ENCODE measurements at regions not wholly inside any gene's neighbourhood (a gene's known extent, or its start where the extent isn't known, plus 50 kb on each side); places are given as distances from the start of the nearest gene placed in this dataset.
"Not testable (repeated sequence)": the region's sequence is repeated elsewhere in the genome, so short reads cannot be mapped to it uniquely, and the experiment has no call there.

DNA sequence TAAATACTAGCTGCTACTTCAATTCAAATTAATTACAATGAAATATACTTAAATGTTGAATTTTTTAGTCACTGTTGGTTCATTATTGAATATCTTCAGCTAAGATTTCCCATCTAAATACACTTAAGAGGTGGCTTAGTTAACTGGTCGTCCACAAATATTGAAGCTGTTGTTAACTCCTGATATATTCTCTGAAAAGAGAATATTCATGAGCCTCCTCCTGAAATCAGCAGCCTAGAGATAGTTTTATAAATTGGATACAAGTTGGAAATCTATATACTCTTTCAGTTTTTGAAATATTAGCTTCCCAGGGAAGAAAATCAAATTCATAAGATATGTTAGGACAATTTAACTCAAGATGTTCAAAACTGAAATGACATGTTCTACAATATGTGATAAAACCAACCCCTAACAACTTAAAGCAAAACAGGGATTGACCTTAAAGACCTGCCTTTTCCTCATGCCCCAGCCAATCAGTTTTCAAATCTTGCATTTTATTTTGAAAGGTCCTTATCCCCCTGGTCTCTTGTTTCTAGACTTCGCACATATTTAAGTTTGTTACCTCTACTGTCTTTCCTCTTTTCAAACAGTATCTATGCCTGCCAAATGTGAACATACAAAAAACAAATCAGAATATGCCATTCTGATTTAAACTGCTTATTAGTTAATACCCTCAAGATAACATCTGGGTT, 2784.9 kb downstream of the RPIA start:
- H3K9me3 ChIP-seq; H3K36me3 ChIP-seq; intact Hi-C loops (cut with DNase I); H3K27ac ChIP-seq; DNase-seq (ENCODE audit: low spot score in 2 of 2); H3K4me3 ChIP-seq: not testable (repeated sequence)
- Histone ChIP-seq H3K27me3 (peaks cover 15% of the 10 kb centered on the region), H3K4me1 (peaks cover 0 to 14% of the 10 kb centered on the region in 2 donors)

DNA sequence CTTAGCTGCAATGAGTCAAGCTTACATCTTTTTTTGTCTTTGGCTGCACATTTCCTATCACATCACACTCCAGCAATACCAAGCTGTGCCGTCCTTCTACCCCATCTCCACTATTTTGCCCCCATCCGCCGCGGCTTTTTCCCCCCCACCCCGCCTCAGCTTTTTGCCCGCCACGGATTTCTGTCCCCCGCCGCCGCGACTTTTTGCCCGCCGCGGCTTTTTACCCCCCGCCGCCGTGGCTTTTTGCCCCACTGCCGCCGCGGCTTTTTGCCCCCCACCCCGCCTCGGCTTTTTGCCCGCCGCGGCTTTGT, 2785.4 kb downstream of the RPIA start:
- H3K9me3 ChIP-seq; H3K4me3 ChIP-seq; DNase-seq (ENCODE audit: low spot score in 2 of 2); H3K27ac ChIP-seq; intact Hi-C loops (cut with DNase I); H3K36me3 ChIP-seq: not testable (repeated sequence)
- Histone ChIP-seq H3K27me3 (peaks cover 15% of the 10 kb centered on the region), H3K4me1 (peaks cover 0 to 14% of the 10 kb centered on the region in 2 donors)

DNA sequence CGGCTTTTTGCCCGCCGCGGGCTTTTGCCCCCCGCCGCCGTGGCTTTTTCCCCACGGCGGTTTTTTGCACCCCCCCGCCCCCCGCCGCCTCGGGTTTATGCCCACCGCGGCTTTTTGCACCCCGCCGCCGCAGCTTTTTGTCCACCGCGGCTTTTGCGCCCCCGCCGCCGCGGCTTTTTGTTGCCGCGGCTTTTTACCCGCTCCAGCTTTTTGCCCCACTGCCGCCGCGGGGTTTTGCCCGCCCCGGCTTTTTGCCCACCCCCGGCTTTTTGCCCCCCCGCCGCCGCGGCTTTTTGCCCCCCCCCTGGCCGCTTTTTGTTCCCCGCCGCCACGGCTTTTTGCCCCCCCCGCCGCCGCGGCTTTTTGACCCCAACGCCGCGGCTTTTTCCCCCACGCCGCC, 2785.8 kb downstream of the RPIA start:
- intact Hi-C loops (cut with DNase I); DNase-seq (ENCODE audit: low spot score in 2 of 2); H3K36me3 ChIP-seq; H3K27ac ChIP-seq; H3K9me3 ChIP-seq: not testable (repeated sequence)
- H3K4me1 ChIP-seq, result peaks cover 0 to 14% of the 10 kb centered on the region in 2 donors
- H3K4me3 ChIP-seq, result peak overlapping the region; percentile 40 to 50
- peaks cover 15% of the 10 kb centered on the region for H3K27me3 ChIP-seq

DNA sequence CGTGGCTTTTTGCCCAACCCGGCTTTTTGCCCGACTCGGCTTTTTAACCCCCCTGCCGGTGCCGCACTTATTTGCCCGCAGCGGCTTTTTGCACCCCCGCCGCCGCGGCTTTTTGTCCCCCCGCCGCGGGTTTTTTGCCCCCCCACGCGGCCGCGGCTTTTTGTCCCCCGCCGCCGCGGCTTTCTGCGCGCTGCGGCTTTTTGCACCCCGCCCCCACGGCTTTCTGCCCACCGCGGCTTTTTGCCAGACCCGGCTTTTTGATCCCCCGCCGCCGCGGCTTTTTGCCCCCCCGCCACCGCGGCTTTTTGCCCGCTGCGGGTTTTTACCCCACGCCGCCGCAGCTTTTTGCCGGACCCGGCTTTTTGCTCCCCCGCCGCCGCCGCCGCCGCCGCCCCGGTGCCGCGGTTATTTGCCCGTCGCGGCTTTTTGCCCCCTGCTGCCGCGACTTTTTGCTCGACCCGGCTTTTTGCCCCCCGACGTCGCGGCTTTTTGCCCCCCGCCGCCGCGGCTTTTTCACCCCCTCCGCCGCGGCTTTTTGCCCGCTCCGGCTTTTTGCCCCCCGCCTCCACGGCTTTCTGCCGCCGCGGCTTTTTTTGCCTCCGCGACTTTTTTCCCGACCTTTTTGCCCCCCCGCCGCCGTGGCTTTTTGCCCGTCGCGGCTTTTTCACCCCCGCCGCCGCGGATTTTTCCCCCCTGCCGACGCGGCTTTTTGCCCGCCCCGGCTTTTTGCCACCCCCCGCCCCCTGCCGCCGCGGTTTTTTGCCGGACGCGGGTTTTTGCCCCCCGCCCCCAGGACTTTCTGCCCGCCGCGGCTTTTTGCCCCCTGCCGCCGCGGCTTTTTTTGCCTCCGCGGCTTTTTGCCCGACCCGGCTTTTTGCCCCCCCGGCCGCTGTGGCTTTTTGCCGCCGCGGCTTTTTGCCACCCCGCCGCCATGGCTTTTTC, 2786.5 kb downstream of the RPIA start:
- TF ChIP-seq, protein P1, sequence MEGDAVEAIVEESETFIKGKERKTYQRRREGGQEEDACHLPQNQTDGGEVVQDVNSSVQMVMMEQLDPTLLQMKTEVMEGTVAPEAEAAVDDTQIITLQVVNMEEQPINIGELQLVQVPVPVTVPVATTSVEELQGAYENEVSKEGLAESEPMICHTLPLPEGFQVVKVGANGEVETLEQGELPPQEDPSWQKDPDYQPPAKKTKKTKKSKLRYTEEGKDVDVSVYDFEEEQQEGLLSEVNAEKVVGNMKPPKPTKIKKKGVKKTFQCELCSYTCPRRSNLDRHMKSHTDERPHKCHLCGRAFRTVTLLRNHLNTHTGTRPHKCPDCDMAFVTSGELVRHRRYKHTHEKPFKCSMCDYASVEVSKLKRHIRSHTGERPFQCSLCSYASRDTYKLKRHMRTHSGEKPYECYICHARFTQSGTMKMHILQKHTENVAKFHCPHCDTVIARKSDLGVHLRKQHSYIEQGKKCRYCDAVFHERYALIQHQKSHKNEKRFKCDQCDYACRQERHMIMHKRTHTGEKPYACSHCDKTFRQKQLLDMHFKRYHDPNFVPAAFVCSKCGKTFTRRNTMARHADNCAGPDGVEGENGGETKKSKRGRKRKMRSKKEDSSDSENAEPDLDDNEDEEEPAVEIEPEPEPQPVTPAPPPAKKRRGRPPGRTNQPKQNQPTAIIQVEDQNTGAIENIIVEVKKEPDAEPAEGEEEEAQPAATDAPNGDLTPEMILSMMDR (IDR thresholded peaks at IDR 0.05), result no peak
- Histone ChIP-seq H3K9me3 (no peaks in the 10 kb centered on the region), H3K27me3 (peaks cover 15% of the 10 kb centered on the region), H3K4me3 (peak overlapping the region; percentile 40 to 50), H3K4me1 (peaks cover 0 to 14% of the 10 kb centered on the region in 2 donors), H3K27ac (no peak overlapping the region), H3K36me3 (no peaks in the 10 kb centered on the region)
- DNase-seq (ENCODE audit: low spot score in 2 of 2), result peak in 1 of 2 donors; percentile 58
- intact Hi-C loops (cut with DNase I), result no loop called here

DNA sequence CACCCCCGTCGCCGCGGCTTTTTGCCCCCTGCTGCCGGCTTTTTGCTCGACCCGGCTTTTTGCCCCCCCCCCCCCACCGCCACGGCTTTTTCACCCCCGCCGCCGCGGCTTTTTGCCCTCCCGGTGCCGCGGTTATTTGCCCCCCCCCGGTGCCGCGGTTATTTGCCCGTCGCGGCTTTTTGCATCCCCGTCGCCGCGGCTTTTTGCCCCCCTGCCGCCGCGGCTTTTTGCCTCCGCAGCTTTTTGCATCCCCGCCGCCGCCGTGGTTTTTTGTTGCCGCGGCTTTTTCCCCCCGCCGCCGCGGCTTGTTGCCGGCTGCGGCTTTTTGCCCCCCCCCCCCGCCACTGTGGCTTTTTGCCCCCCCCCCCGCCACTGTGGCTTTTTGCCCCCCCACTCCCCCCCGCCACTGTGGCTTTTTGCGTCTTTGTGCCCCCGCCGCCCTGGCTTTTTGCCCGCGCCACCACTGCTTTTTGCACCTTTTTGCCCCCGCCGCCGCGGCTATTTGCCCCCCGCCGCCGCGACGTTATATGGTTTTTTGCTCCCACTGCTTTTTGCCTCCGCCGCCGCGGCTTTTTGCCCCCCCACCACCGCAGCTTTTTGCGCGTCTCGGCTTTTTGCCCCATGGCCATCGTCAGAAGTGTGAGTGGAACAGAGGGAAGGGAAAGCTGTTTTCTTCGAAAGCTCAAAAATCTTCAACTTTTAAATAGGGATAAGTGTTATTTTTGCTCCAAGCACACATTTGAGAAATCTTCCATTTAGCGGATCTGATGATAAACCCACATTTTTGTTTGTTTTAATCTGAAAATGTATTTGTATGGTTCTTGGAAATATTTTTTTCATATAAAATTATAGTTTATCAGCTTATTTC, 2787.6 kb downstream of the RPIA start:
- H3K27ac ChIP-seq; DNase-seq (ENCODE audit: low spot score in 2 of 2); H3K36me3 ChIP-seq; intact Hi-C loops (cut with DNase I); H3K9me3 ChIP-seq: not testable (repeated sequence)
- peak overlapping the region; percentile 40 to 50 for H3K4me3 ChIP-seq
- H3K27me3 ChIP-seq, result peaks cover 15% of the 10 kb centered on the region
- H3K4me1 ChIP-seq, result peaks cover 0 to 14% of the 10 kb centered on the region in 2 donors

DNA sequence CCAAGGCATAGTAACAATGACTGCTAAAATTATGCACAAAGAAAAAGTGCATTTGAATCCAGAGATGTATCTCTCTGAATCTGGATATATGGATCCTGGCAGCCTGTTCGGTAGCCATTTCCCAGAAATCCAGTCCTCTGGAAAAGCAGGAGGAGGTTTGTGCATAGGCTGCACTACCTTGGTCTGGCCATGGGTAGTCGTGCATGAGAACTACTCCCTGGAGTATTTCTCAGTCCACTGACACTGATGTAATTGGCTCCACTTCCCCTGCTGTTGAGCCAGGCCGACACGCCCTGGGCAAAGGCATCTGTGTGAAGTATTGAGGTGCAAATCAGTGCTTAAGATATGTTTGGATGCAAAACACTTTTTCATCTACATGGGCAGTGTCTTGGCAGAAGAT, 2793.8 kb downstream of the RPIA start:
- not testable (repeated sequence) for DNase-seq (ENCODE audit: low spot score in 2 of 2); H3K36me3 ChIP-seq

DNA sequence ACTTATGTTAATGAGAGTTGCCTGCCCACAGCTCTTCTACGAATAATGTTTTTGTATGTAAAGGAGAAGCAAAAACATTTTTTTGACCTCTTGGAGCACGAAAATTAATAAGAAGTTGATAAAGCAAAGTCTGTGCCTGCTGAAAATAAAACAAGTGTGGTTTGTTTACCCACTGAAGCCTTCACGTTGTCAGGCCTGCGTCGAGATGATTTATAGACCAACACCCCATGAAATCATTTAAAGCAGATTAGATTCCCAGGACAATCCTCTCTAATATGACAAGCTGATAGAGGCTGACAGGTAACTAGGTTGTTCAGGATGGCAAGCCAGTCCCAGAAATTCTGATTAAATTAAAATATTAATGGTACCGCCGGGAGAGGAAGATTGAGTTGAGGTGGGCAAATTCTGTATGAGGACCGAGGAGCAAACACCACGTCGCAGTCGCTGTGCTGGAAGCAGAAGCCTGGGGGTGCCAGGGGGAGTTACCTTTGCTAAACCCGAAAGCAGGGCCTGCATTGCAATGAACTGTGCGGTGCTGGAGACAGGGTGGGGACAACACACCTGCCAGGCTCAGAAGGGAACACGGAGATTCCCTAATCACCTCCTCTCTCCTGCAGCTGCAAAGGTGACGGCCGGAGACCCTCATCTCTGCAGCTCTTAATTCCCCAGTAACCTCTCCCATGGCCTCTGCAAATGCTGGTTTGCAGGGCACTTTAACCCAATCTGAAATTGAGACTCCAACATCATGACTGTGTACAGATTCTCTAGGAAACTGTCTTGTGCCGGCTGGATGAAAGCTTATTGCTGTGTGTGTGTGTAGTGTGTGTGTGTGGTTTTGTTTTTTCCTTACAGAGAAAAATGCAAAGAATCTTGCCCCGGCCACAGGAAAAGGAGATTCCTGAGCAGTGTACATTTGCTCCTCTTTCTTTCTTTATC, 2805.9 kb downstream of the RPIA start:
- H3K36me3 ChIP-seq; H3K9me3 ChIP-seq; intact Hi-C loops (cut with DNase I); H3K27ac ChIP-seq; H3K4me1 ChIP-seq; H3K4me3 ChIP-seq; H3K27me3 ChIP-seq; DNase-seq (ENCODE audit: low spot score in 2 of 2): not testable (repeated sequence)

More for the DNA sequence above, 2793.8 kb downstream of the RPIA start:
- H3K4me1 ChIP-seq; H3K9me3 ChIP-seq; intact Hi-C loops (cut with DNase I); H3K27ac ChIP-seq; H3K27me3 ChIP-seq; H3K4me3 ChIP-seq: not testable (repeated sequence)

DNA sequence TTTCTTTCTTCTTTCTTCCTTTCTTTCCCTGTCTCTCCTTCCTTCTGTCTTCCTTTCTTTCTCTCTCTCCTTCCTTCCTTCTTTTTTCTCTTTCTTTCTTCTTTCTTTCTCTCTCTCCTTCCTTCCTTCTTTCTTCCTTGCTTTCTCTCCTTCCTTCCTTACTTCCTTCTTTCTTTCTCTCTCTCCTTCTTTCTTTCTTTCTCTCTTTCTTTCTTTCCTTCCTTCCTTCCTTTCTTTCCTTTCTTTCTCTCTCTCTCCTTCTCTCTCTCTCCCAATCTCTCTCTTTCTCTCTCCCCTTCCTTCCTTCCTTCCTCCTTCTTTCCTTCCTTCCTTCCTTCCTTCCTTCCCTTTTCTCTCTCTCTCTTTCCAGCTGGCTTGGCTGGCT, 2806.6 kb downstream of the RPIA start:
- intact Hi-C loops (cut with DNase I); H3K36me3 ChIP-seq: not testable (repeated sequence)

GRCh38 chr2:91498513-91499250, 2807.2 kb downstream of the RPIA start:
- H3K9me3 ChIP-seq; DNase-seq (ENCODE audit: low spot score in 2 of 2); H3K36me3 ChIP-seq; H3K4me3 ChIP-seq; H3K27ac ChIP-seq; intact Hi-C loops (cut with DNase I); H3K4me1 ChIP-seq; H3K27me3 ChIP-seq: not testable (repeated sequence)

More for the DNA sequence above, 2806.6 kb downstream of the RPIA start:
- H3K4me1 ChIP-seq; H3K27me3 ChIP-seq; H3K9me3 ChIP-seq; H3K27ac ChIP-seq; H3K4me3 ChIP-seq; DNase-seq (ENCODE audit: low spot score in 2 of 2): not testable (repeated sequence)

DNA sequence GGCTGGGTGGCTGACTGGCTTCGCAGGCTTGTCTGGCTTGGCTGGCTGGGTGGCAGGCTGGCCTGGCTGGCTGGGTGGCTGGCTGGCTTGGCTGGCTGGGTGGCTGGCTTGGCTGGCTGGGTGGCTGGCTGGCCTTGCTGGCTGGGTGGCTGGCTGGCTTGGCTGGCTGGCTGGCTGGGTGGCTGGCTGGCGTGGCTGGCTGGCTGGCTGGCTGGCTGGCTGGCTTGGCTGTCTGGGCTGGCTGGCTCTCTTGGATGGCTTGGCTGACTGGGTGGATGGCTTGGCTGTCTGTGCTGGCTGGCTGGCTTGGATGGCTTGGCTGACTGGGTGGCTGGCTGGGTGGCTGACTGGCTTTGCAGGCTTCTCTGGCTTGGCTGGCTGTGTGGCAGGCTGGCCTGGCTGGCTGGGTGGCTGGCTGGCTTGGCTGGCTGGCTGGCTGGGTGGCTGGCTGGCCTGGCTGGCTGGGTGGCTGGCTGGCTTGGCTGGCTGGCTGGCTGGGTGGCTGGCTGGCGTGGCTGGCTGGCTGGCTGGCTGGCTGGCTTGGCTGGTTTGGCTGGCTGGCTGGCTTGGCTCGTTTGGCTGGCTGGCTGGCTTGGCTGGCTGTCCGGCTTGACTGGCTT, 2808.1 kb downstream of the RPIA start:
- intact Hi-C loops (cut with DNase I); H3K27me3 ChIP-seq; DNase-seq (ENCODE audit: low spot score in 2 of 2); H3K36me3 ChIP-seq; H3K27ac ChIP-seq; H3K9me3 ChIP-seq; H3K4me3 ChIP-seq; H3K4me1 ChIP-seq: not testable (repeated sequence)
